Fibroblast of the aortic adventitia (primary cell): ENCODE measurements at regions not wholly inside any gene's neighbourhood (a gene's known extent, or its start where the extent isn't known, plus 50 kb on each side); places are given as distances from the start of the nearest gene placed in this dataset.

ENCODE experiments used
- DNase-seq: peaks from one replicate; pipeline ENCODE4 v3.0.0-alpha.2; 2010; ENCODE audit warnings: low read depth
- H3K4me3 ChIP-seq: 2 replicates; pipeline ENCODE4 v1.5.1; 2011; ENCODE audit warnings: low read depth, mild to moderate bottlenecking, control low read depth, low read length, moderate library complexity
- CTCF ChIP-seq: IDR thresholded peaks from 2 replicates; pipeline ENCODE4 v1.5.1; 2011; ENCODE audit warnings: mild to moderate bottlenecking, low read length, control low read depth, inconsistent platforms; ENCODE audit not compliant: insufficient read depth

- DNase-seq: no peak
- no peak for TF ChIP-seq CTCF
- H3K4me3 ChIP-seq: no peak overlapping the region
Measured at GRCh38 chr3:112693186-112693585, 52.2 kb upstream of the CCDC80 start.
